Large intestine (tissue), 3 donors: ENCODE measurements at regions not wholly inside any gene's neighbourhood (a gene's known extent, or its start where the extent isn't known, plus 50 kb on each side); places are given as distances from the start of the nearest gene placed in this dataset.
"Not testable (repeated sequence)": the region's sequence is repeated elsewhere in the genome, so short reads cannot be mapped to it uniquely, and the experiment has no call there.

ENCODE experiments used
- DNase-seq, 2 donors: peaks; one replicate each; pipeline versions ENCODE4 v3.0.0 to v3.0.0-alpha.2; 2013
- H3K27ac ChIP-seq: one replicate; pipeline ENCODE4 v1.5.1; 2013; ENCODE audit warnings: low read length
- H3K27me3 ChIP-seq: 2 replicates; pipeline ENCODE4 v1.6.1; 2013; ENCODE audit warnings: low read length; ENCODE audit not compliant: control insufficient read depth, insufficient read depth
- H3K36me3 ChIP-seq: 2 replicates; pipeline ENCODE4 v1.6.1; 2013; ENCODE audit warnings: low read length; ENCODE audit not compliant: control insufficient read depth, insufficient read depth
- H3K4me1 ChIP-seq: one replicate; pipeline ENCODE4 v1.6.1; 2013; ENCODE audit warnings: low read length; ENCODE audit not compliant: control insufficient read depth, insufficient read depth
- H3K4me3 ChIP-seq: one replicate; pipeline ENCODE4 v1.5.1; 2013; ENCODE audit warnings: low read length
- H3K9me3 ChIP-seq: one replicate; pipeline ENCODE4 v1.6.1; 2013; ENCODE audit warnings: mild to moderate bottlenecking, low read depth, low read length, moderate library complexity; ENCODE audit not compliant: control insufficient read depth
- WGBS: methylation state at CpG from one replicate; pipeline ENCODE4 v1.1.5; 2013; ENCODE audit warnings: low lambda C conversion rate; ENCODE audit not compliant: insufficient coverage; 5-methylcytosine and 5-hydroxymethylcytosine counted together

GRCh38 chr21:15976807-15977206 lies 247.0 kb downstream of the USP25 start:
- no CpG with 5 or more reads among the region's 1 CpG for WGBS
- no peaks in the 10 kb centered on the region for H3K9me3 ChIP-seq
- no peak for DNase-seq
- no peaks in the 10 kb centered on the region for H3K4me1 ChIP-seq
- H3K27me3 ChIP-seq: no peaks in the 10 kb centered on the region
- H3K36me3 ChIP-seq: no peaks in the 10 kb centered on the region
- no peak overlapping the region for H3K4me3 ChIP-seq
- no peak overlapping the region for H3K27ac ChIP-seq

- no peak overlapping the region for H3K4me3 ChIP-seq
- no peak overlapping the region for H3K27ac ChIP-seq
- no peaks in the 10 kb centered on the region for H3K36me3 ChIP-seq
- WGBS: no CpG with 5 or more reads among the region's 3 CpGs
- DNase-seq: no peak
- H3K27me3 ChIP-seq: no peaks in the 10 kb centered on the region
- H3K4me1 ChIP-seq: no peaks in the 10 kb centered on the region
- no peaks in the 10 kb centered on the region for H3K9me3 ChIP-seq
Measured at GRCh38 chr21:15978215-15978738, 248.5 kb downstream of the USP25 start.

GRCh38 chr21:15979493-15979892 lies 249.7 kb downstream of the USP25 start:
- H3K36me3 ChIP-seq, H3K9me3 ChIP-seq, DNase-seq, H3K27me3 ChIP-seq, H3K4me1 ChIP-seq, H3K27ac ChIP-seq, H3K4me3 ChIP-seq: not testable (repeated sequence)
- 93% methylated on average over 3 of the region's 6 CpGs for WGBS

- no peak overlapping the region for H3K4me3 ChIP-seq
- no peak overlapping the region for H3K27ac ChIP-seq
- H3K9me3 ChIP-seq: no peaks in the 10 kb centered on the region
- H3K4me1 ChIP-seq: no peaks in the 10 kb centered on the region
- no peaks in the 10 kb centered on the region for H3K36me3 ChIP-seq
- no CpG with 5 or more reads among the region's 1 CpG for WGBS
- DNase-seq: peak in 1 of 2 donors; percentile 4
- no peaks in the 10 kb centered on the region for H3K27me3 ChIP-seq
Measured at GRCh38 chr21:15986277-15986676, 256.5 kb downstream of the USP25 start.

- no peak overlapping the region for H3K4me3 ChIP-seq
- no peak for DNase-seq
- no CpG with 5 or more reads among the region's 1 CpG for WGBS
- H3K4me1 ChIP-seq: no peaks in the 10 kb centered on the region
- H3K27ac ChIP-seq: no peak overlapping the region
- no peaks in the 10 kb centered on the region for H3K9me3 ChIP-seq
- H3K36me3 ChIP-seq: no peaks in the 10 kb centered on the region
- H3K27me3 ChIP-seq: no peaks in the 10 kb centered on the region
Measured at GRCh38 chr21:15992171-15992570, 262.4 kb downstream of the USP25 start.

- Histone ChIP-seq H3K27me3 (no peaks in the 10 kb centered on the region), H3K9me3 (no peaks in the 10 kb centered on the region), H3K4me1 (no peaks in the 10 kb centered on the region), H3K36me3 (no peaks in the 10 kb centered on the region), H3K27ac (no peak overlapping the region), H3K4me3 (no peak overlapping the region)
- DNase-seq: no peak
- WGBS: 100% methylated on average over 2 of the region's 2 CpGs
Measured at GRCh38 chr21:15993951-15994350, 264.2 kb downstream of the USP25 start.

- H3K27ac ChIP-seq: no peak overlapping the region
- no CpG with 5 or more reads among the region's 4 CpGs for WGBS
- no peak for DNase-seq
Measured at GRCh38 chr21:15999741-16000140, 270.0 kb downstream of the USP25 start.

GRCh38 chr21:16002874-16003466 lies 273.2 kb downstream of the USP25 start:
- Histone ChIP-seq H3K27me3 (no peaks in the 10 kb centered on the region), H3K4me1 (no peaks in the 10 kb centered on the region), H3K9me3 (no peaks in the 10 kb centered on the region), H3K4me3 (no peak overlapping the region), H3K36me3 (no peaks in the 10 kb centered on the region), H3K27ac (no peak overlapping the region)
- no peak for DNase-seq

More at GRCh38 chr21:15999741-16000140, 270.0 kb downstream of the USP25 start:
- H3K4me1 ChIP-seq: no peaks in the 10 kb centered on the region
- no peaks in the 10 kb centered on the region for H3K27me3 ChIP-seq
- H3K4me3 ChIP-seq: no peak overlapping the region
- H3K9me3 ChIP-seq: no peaks in the 10 kb centered on the region
- no peaks in the 10 kb centered on the region for H3K36me3 ChIP-seq

- 60% methylated on average over 1 of the region's 5 CpGs for WGBS
- Histone ChIP-seq H3K4me3 (no peak overlapping the region), H3K27me3 (no peaks in the 10 kb centered on the region), H3K9me3 (no peaks in the 10 kb centered on the region), H3K27ac (no peak overlapping the region), H3K36me3 (no peaks in the 10 kb centered on the region), H3K4me1 (no peaks in the 10 kb centered on the region)
- DNase-seq: no peak
Measured at GRCh38 chr21:16004086-16004485, 274.3 kb downstream of the USP25 start.

GRCh38 chr21:16004523-16004922 lies 274.7 kb downstream of the USP25 start:
- no peaks in the 10 kb centered on the region for H3K9me3 ChIP-seq
- no peak for DNase-seq
- WGBS: no CpG with 5 or more reads among the region's 7 CpGs
- H3K4me3 ChIP-seq: no peak overlapping the region
- no peak overlapping the region for H3K27ac ChIP-seq
- no peaks in the 10 kb centered on the region for H3K4me1 ChIP-seq
- H3K27me3 ChIP-seq: no peaks in the 10 kb centered on the region
- no peaks in the 10 kb centered on the region for H3K36me3 ChIP-seq

- Histone ChIP-seq H3K36me3 (no peaks in the 10 kb centered on the region), H3K4me3 (no peak overlapping the region), H3K27me3 (no peaks in the 10 kb centered on the region), H3K27ac (no peak overlapping the region), H3K9me3 (no peaks in the 10 kb centered on the region), H3K4me1 (no peaks in the 10 kb centered on the region)
- no peak for DNase-seq
- 100% methylated on average over 1 of the region's 1 CpG for WGBS
Measured at GRCh38 chr21:16005996-16006395, 276.2 kb downstream of the USP25 start.
